GM23338 (cell line): ENCODE measurements at regions not wholly inside any gene's neighbourhood (a gene's known extent, or its start where the extent isn't known, plus 50 kb on each side); places are given as distances from the start of the nearest gene placed in this dataset.

ENCODE experiments used
- EZH2 ChIP-seq: fragments of 200-600 bp; sonication (generic); IDR thresholded peaks from one replicate; pipeline ENCODE4 v1.8.0; 2017; ENCODE audit warnings: antibody characterized with exemption, mild to moderate bottlenecking, low read depth; ENCODE audit not compliant: unreplicated experiment
- JUNB ChIP-seq: IDR thresholded peaks from one replicate; pipeline ENCODE4 v1.6.1; 2016; ENCODE audit warnings: antibody characterized with exemption; ENCODE audit not compliant: unreplicated experiment
- POLR2AphosphoS5 ChIP-seq: IDR thresholded peaks from 2 replicates; pipeline ENCODE4 v1.6.1; 2016; ENCODE audit warnings: antibody characterized with exemption, low read depth
- STAT1 ChIP-seq: IDR thresholded peaks from one replicate; pipeline ENCODE4 v1.6.1; 2016; ENCODE audit warnings: antibody characterized with exemption; ENCODE audit not compliant: unreplicated experiment
- TF ChIP-seq, protein P1 (sequence below), 2 experiments: fragments of 200-600 bp in 1 of 2; sonication (generic) in 1 of 2; conservative IDR thresholded peaks; 2 replicates each; pipeline versions ENCODE4 v1.5.1 to v1.6.1; 2016 to 2017; ENCODE audit warnings: antibody characterized with exemption in 2 of 2, low read depth in 2 of 2, mild to moderate bottlenecking in 2 of 2, moderate library complexity in 1 of 2
- TF ChIP-seq, protein P2 (sequence below): IDR thresholded peaks from one replicate; pipeline ENCODE4 v1.6.1; 2018; ENCODE audit warnings: antibody characterized with exemption; ENCODE audit not compliant: unreplicated experiment
- TF ChIP-seq, protein P3 (sequence below): fragments of 250-450 bp; sonication (Bioruptor Pico); IDR thresholded peaks from 2 replicates; pipeline ENCODE4 v1.5.0; 2020; ENCODE audit warnings: mild to moderate bottlenecking, moderate library complexity

DNA sequence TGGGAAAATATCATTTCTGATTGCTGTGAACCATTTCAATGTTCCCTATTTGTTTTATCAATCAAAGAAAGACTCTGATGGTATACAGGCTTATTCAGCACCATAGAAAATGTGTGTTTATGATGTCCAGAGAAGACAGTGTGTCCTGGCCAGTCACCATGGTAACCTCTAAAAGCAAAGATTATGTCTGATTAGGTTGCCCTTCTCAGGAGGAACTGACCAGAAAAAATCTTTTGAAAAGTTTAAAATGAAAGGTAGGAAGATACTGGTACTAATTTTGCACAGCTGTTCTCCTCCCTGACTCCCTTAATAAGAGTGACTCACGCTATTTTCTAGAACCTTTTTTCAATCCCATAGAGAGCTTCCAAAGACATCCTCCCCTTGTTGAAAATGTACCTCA, 391.8 kb upstream of the DCN start:
- TF ChIP-seq, protein P1, sequence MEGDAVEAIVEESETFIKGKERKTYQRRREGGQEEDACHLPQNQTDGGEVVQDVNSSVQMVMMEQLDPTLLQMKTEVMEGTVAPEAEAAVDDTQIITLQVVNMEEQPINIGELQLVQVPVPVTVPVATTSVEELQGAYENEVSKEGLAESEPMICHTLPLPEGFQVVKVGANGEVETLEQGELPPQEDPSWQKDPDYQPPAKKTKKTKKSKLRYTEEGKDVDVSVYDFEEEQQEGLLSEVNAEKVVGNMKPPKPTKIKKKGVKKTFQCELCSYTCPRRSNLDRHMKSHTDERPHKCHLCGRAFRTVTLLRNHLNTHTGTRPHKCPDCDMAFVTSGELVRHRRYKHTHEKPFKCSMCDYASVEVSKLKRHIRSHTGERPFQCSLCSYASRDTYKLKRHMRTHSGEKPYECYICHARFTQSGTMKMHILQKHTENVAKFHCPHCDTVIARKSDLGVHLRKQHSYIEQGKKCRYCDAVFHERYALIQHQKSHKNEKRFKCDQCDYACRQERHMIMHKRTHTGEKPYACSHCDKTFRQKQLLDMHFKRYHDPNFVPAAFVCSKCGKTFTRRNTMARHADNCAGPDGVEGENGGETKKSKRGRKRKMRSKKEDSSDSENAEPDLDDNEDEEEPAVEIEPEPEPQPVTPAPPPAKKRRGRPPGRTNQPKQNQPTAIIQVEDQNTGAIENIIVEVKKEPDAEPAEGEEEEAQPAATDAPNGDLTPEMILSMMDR (conservative IDR thresholded peaks at IDR 0.05; ENCODE audit: low read depth in 2 of 2) = no peak
- TF ChIP-seq EZH2 = no peak
- TF ChIP-seq STAT1 = no peak
- no peak for TF ChIP-seq JUNB
- TF ChIP-seq, protein P2, sequence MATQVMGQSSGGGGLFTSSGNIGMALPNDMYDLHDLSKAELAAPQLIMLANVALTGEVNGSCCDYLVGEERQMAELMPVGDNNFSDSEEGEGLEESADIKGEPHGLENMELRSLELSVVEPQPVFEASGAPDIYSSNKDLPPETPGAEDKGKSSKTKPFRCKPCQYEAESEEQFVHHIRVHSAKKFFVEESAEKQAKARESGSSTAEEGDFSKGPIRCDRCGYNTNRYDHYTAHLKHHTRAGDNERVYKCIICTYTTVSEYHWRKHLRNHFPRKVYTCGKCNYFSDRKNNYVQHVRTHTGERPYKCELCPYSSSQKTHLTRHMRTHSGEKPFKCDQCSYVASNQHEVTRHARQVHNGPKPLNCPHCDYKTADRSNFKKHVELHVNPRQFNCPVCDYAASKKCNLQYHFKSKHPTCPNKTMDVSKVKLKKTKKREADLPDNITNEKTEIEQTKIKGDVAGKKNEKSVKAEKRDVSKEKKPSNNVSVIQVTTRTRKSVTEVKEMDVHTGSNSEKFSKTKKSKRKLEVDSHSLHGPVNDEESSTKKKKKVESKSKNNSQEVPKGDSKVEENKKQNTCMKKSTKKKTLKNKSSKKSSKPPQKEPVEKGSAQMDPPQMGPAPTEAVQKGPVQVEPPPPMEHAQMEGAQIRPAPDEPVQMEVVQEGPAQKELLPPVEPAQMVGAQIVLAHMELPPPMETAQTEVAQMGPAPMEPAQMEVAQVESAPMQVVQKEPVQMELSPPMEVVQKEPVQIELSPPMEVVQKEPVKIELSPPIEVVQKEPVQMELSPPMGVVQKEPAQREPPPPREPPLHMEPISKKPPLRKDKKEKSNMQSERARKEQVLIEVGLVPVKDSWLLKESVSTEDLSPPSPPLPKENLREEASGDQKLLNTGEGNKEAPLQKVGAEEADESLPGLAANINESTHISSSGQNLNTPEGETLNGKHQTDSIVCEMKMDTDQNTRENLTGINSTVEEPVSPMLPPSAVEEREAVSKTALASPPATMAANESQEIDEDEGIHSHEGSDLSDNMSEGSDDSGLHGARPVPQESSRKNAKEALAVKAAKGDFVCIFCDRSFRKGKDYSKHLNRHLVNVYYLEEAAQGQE = no peak
- TF ChIP-seq POLR2AphosphoS5 = no peak
- TF ChIP-seq, protein P3, sequence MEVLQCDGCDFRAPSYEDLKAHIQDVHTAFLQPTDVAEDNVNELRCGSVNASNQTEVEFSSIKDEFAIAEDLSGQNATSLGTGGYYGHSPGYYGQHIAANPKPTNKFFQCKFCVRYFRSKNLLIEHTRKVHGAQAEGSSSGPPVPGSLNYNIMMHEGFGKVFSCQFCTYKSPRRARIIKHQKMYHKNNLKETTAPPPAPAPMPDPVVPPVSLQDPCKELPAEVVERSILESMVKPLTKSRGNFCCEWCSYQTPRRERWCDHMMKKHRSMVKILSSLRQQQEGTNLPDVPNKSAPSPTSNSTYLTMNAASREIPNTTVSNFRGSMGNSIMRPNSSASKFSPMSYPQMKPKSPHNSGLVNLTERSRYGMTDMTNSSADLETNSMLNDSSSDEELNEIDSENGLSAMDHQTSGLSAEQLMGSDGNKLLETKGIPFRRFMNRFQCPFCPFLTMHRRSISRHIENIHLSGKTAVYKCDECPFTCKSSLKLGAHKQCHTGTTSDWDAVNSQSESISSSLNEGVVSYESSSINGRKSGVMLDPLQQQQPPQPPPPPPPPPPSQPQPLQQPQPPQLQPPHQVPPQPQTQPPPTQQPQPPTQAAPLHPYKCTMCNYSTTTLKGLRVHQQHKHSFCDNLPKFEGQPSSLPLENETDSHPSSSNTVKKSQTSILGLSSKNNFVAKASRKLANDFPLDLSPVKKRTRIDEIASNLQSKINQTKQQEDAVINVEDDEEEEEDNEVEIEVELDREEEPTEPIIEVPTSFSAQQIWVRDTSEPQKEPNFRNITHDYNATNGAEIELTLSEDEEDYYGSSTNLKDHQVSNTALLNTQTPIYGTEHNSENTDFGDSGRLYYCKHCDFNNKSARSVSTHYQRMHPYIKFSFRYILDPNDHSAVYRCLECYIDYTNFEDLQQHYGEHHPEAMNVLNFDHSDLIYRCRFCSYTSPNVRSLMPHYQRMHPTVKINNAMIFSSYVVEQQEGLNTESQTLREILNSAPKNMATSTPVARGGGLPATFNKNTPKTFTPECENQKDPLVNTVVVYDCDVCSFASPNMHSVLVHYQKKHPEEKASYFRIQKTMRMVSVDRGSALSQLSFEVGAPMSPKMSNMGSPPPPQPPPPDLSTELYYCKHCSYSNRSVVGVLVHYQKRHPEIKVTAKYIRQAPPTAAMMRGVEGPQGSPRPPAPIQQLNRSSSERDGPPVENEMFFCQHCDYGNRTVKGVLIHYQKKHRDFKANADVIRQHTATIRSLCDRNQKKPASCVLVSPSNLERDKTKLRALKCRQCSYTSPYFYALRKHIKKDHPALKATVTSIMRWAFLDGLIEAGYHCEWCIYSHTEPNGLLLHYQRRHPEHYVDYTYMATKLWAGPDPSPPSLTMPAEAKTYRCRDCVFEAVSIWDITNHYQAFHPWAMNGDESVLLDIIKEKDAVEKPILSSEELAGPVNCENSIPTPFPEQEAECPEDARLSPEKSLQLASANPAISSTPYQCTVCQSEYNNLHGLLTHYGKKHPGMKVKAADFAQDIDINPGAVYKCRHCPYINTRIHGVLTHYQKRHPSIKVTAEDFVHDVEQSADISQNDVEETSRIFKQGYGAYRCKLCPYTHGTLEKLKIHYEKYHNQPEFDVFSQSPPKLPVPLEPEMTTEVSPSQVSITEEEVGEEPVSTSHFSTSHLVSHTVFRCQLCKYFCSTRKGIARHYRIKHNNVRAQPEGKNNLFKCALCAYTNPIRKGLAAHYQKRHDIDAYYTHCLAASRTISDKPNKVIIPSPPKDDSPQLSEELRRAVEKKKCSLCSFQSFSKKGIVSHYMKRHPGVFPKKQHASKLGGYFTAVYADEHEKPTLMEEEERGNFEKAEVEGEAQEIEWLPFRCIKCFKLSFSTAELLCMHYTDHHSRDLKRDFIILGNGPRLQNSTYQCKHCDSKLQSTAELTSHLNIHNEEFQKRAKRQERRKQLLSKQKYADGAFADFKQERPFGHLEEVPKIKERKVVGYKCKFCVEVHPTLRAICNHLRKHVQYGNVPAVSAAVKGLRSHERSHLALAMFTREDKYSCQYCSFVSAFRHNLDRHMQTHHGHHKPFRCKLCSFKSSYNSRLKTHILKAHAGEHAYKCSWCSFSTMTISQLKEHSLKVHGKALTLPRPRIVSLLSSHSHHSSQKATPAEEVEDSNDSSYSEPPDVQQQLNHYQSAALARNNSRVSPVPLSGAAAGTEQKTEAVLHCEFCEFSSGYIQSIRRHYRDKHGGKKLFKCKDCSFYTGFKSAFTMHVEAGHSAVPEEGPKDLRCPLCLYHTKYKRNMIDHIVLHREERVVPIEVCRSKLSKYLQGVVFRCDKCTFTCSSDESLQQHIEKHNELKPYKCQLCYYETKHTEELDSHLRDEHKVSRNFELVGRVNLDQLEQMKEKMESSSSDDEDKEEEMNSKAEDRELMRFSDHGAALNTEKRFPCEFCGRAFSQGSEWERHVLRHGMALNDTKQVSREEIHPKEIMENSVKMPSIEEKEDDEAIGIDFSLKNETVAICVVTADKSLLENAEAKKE (CRISPR knock-in tag) = no peak
